ENCODE measurements at regions not wholly inside any gene's neighbourhood (a gene's known extent, or its start where the extent isn't known, plus 50 kb on each side); places are given as distances from the start of the nearest gene placed in this dataset.
"Not testable (repeated sequence)": the region's sequence is repeated elsewhere in the genome, so short reads cannot be mapped to it uniquely, and the experiment has no call there.

- H3K4me1 Mint-ChIP-seq (ENCODE audit: low read depth): no peaks in the 10 kb centered on the region
- no peak overlapping the region for H3K4me3 Mint-ChIP-seq
- H3K36me3 Mint-ChIP-seq: no peaks in the 10 kb centered on the region
- H3K9me3 Mint-ChIP-seq (ENCODE audit: low read depth): no peaks in the 10 kb centered on the region
- no peaks in the 10 kb centered on the region for H3K27me3 Mint-ChIP-seq
- H3K27ac Mint-ChIP-seq: no peak overlapping the region
Observed at GRCh38 chr5:167918184-167918812, 373.1 kb upstream of the WWC1 start.

GRCh38 chr5:167918813-167919483, 372.5 kb upstream of the WWC1 start:
- Mint-ChIP-seq H3K36me3 (no peaks in the 10 kb centered on the region), H3K4me1 (ENCODE audit: low read depth) (no peaks in the 10 kb centered on the region), H3K27ac (no peak overlapping the region), H3K27me3 (no peaks in the 10 kb centered on the region), H3K4me3 (no peak overlapping the region), H3K9me3 (ENCODE audit: low read depth) (no peaks in the 10 kb centered on the region)

DNA sequence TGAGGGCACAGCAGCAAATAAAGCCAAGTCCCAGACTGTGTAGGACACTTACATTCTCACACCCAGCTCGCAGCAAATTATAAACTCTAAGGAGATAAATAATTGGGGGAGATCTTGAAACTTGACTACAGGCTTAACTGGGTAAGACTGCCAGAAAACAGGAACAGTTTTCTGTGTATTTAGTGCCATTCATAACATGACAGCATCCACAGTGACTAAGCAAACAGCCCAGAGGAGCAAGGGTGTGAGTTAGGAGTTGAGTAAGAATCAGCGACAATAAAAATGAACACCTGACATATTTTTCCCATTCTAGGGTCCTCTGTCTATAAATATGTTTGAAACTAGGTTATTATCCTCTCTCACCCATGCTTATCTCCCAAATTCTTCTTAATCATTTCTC, 370.9 kb upstream of the WWC1 start:
- Mint-ChIP-seq H3K27me3 (no peaks in the 10 kb centered on the region), H3K4me1 (ENCODE audit: low read depth) (no peaks in the 10 kb centered on the region), H3K9me3 (ENCODE audit: low read depth) (peaks cover 5% of the 10 kb centered on the region), H3K27ac (no peak overlapping the region), H3K4me3 (no peak overlapping the region), H3K36me3 (no peaks in the 10 kb centered on the region)

DNA sequence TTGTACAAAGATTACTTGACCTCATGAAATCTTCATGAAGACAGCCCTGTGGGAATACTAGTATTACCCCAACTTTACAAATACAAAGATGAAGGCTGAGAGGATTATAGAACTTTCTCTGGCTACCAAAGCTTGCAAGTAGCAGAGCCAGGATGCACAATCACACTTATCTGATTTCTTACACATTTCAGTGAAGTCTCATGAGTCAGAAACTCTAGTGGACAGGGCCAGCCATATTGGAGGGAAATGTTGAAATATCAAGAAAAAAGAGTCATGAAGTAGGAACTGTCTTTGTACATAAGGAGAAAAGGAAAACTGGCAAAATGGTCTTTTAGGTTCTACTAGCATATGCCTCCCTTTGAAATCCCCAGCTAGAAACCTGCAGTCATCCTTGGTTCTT, 369.6 kb upstream of the WWC1 start:
- H3K4me3 Mint-ChIP-seq: no peak overlapping the region
- no peaks in the 10 kb centered on the region for H3K4me1 Mint-ChIP-seq (ENCODE audit: low read depth)
- no peaks in the 10 kb centered on the region for H3K27me3 Mint-ChIP-seq
- H3K36me3 Mint-ChIP-seq: no peaks in the 10 kb centered on the region
- H3K9me3 Mint-ChIP-seq (ENCODE audit: low read depth): peaks cover 5% of the 10 kb centered on the region
- H3K27ac Mint-ChIP-seq: no peak overlapping the region

DNA sequence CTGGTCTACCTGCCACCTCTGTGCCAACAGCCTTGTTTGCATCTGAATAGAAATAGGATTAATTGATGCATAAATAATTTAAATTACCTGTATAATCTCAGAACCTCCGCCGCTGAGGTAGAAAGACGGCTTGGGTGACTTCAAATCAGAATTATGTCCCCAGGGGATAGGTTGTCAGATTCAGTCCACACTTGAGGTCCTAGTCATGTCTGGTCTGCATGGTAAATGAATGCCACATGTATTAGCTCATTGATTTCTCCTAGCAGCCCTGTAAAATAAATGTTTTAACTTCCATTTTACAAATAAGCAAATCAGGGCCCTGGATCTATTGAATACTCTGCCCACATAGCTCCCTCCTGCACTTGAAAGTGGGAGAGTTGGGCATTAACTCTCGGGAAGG, 368.0 kb upstream of the WWC1 start:
- Mint-ChIP-seq H3K4me3 (no peak overlapping the region), H3K27me3 (no peaks in the 10 kb centered on the region), H3K36me3 (no peaks in the 10 kb centered on the region), H3K4me1 (ENCODE audit: low read depth) (no peaks in the 10 kb centered on the region), H3K27ac (no peak overlapping the region), H3K9me3 (ENCODE audit: low read depth) (peaks cover 5% of the 10 kb centered on the region)

GRCh38 chr5:167929841-167930240, 361.6 kb upstream of the WWC1 start:
- no peaks in the 10 kb centered on the region for H3K36me3 Mint-ChIP-seq
- no peaks in the 10 kb centered on the region for H3K4me1 Mint-ChIP-seq (ENCODE audit: low read depth)
- no peaks in the 10 kb centered on the region for H3K27me3 Mint-ChIP-seq
- no peak overlapping the region for H3K4me3 Mint-ChIP-seq
- H3K27ac Mint-ChIP-seq: no peak overlapping the region
- H3K9me3 Mint-ChIP-seq (ENCODE audit: low read depth): peaks cover 5% of the 10 kb centered on the region

DNA sequence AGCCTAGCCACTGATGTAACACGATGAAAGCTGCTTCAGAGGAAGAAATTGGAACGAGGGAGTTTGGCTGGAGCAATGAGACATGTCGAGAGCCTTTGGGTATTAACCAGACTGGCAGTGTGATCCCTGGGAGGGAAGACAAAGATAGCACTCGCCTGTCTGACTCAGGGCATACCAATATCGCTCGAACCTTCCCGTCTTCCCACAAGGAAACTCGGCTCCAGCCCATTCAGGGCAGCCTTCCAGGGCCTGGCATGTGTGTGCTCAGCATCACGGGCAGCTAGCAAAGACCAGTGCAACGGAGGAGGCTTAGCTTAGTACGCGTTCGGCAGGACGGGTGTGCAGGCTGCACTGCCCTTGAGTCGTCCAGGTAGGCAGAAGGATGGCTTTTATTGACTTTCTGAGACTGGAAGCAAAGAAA, 356.9 kb upstream of the WWC1 start:
- H3K4me1 Mint-ChIP-seq (ENCODE audit: low read depth): no peaks in the 10 kb centered on the region
- no peaks in the 10 kb centered on the region for H3K36me3 Mint-ChIP-seq
- H3K4me3 Mint-ChIP-seq: no peak overlapping the region
- peaks cover 7% of the 10 kb centered on the region for H3K9me3 Mint-ChIP-seq (ENCODE audit: low read depth)
- H3K27ac Mint-ChIP-seq: no peak overlapping the region
- H3K27me3 Mint-ChIP-seq: no peaks in the 10 kb centered on the region

- no peaks in the 10 kb centered on the region for H3K36me3 Mint-ChIP-seq
- peaks cover 7% of the 10 kb centered on the region for H3K9me3 Mint-ChIP-seq (ENCODE audit: low read depth)
- no peak overlapping the region for H3K4me3 Mint-ChIP-seq
- H3K27me3 Mint-ChIP-seq: no peaks in the 10 kb centered on the region
- no peaks in the 10 kb centered on the region for H3K4me1 Mint-ChIP-seq (ENCODE audit: low read depth)
- no peak overlapping the region for H3K27ac Mint-ChIP-seq
Observed at GRCh38 chr5:167936022-167936421, 355.4 kb upstream of the WWC1 start.

GRCh38 chr5:167936944-167937634, 354.4 kb upstream of the WWC1 start:
- Mint-ChIP-seq H3K27me3 (no peaks in the 10 kb centered on the region), H3K4me1 (ENCODE audit: low read depth) (no peaks in the 10 kb centered on the region), H3K27ac (no peak overlapping the region), H3K9me3 (ENCODE audit: low read depth) (peaks cover 7% of the 10 kb centered on the region), H3K36me3 (no peaks in the 10 kb centered on the region), H3K4me3 (no peak overlapping the region)

GRCh38 chr5:167937635-167937998, 353.8 kb upstream of the WWC1 start:
- Mint-ChIP-seq H3K9me3 (ENCODE audit: low read depth) (peaks cover 7% of the 10 kb centered on the region), H3K4me3 (no peak overlapping the region), H3K27ac (no peak overlapping the region), H3K27me3 (no peaks in the 10 kb centered on the region), H3K36me3 (no peaks in the 10 kb centered on the region), H3K4me1 (ENCODE audit: low read depth) (no peaks in the 10 kb centered on the region)

GRCh38 chr5:167939686-167940085, 351.8 kb upstream of the WWC1 start:
- H3K9me3 Mint-ChIP-seq (ENCODE audit: low read depth): peaks cover 7% of the 10 kb centered on the region
- H3K4me3 Mint-ChIP-seq: no peak overlapping the region
- H3K4me1 Mint-ChIP-seq (ENCODE audit: low read depth): no peaks in the 10 kb centered on the region
- H3K27ac Mint-ChIP-seq: no peak overlapping the region
- no peaks in the 10 kb centered on the region for H3K27me3 Mint-ChIP-seq
- no peaks in the 10 kb centered on the region for H3K36me3 Mint-ChIP-seq

GRCh38 chr5:167940911-167941310, 350.5 kb upstream of the WWC1 start:
- Mint-ChIP-seq H3K9me3 (ENCODE audit: low read depth) (peaks cover 6% of the 10 kb centered on the region), H3K36me3 (no peaks in the 10 kb centered on the region), H3K4me1 (ENCODE audit: low read depth) (no peaks in the 10 kb centered on the region), H3K27ac (no peak overlapping the region), H3K4me3 (no peak overlapping the region), H3K27me3 (no peaks in the 10 kb centered on the region)

GRCh38 chr5:167941556-167941955, 349.9 kb upstream of the WWC1 start:
- not testable (repeated sequence) for H3K36me3 Mint-ChIP-seq; H3K27me3 Mint-ChIP-seq; H3K27ac Mint-ChIP-seq; H3K9me3 Mint-ChIP-seq (ENCODE audit: low read depth); H3K4me3 Mint-ChIP-seq; H3K4me1 Mint-ChIP-seq (ENCODE audit: low read depth)

- Mint-ChIP-seq H3K4me3 (no peak overlapping the region), H3K36me3 (no peaks in the 10 kb centered on the region), H3K4me1 (ENCODE audit: low read depth) (no peaks in the 10 kb centered on the region), H3K9me3 (ENCODE audit: low read depth) (no peaks in the 10 kb centered on the region), H3K27me3 (no peaks in the 10 kb centered on the region), H3K27ac (no peak overlapping the region)
Observed at GRCh38 chr5:167943343-167943742, 348.1 kb upstream of the WWC1 start.

DNA sequence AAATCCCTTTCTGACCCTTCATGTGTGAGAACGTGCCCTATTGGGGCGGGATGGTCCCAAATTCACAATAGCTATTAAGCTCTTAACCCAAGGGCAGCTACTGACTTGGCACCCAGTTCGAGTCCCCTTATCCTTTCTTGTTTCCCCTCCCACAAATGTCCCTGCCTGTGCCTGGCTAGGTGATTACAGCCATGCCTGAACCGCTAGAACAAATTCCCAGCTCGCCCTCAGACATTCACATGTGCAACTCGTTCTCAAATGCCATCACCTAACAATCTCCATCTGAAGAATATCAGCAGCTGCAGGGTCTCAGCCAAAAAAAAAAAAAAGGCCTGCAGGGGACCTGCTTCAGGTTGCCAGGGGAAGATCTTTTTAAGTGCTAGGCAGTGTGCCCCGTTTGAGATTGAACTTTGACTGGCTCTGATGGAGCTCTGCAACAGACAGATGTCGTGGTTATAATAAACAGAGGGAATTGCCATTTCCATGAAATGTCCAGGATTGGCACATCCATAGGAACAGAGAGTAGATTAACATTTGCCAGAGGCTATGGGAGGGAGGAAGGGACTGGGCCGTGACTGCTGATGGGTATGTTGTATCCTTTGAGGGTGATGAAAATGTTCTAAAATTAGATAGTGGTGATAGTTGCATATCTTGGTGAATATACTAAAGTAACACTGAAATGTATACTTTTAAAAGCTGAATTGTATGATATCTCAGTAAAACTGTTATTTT, 347.2 kb upstream of the WWC1 start:
- Mint-ChIP-seq H3K4me3 (no peak overlapping the region), H3K36me3 (no peaks in the 10 kb centered on the region), H3K27me3 (no peaks in the 10 kb centered on the region), H3K9me3 (ENCODE audit: low read depth) (no peaks in the 10 kb centered on the region), H3K4me1 (ENCODE audit: low read depth) (no peaks in the 10 kb centered on the region), H3K27ac (no peak overlapping the region)
